8988T (cell line): ENCODE measurements at regions not wholly inside any gene's neighbourhood (a gene's known extent, or its start where the extent isn't known, plus 50 kb on each side); places are given as distances from the start of the nearest gene placed in this dataset.
"Not testable (repeated sequence)": the region's sequence is repeated elsewhere in the genome, so short reads cannot be mapped to it uniquely, and the experiment has no call there.

Experiments
- DNase-seq: peaks from one replicate; pipeline ENCODE4 v3.0.0; 2011

- not testable (repeated sequence) for DNase-seq
Measured at GRCh38 chr1:234809854-234810245, 199.9 kb upstream of the IRF2BP2 start.

GRCh38 chr1:234808943-234809853 lies 199.2 kb upstream of the IRF2BP2 start:
- DNase-seq: not testable (repeated sequence)

- DNase-seq: not testable (repeated sequence)
Measured at GRCh38 chr1:234808459-234808858, 198.5 kb upstream of the IRF2BP2 start.

- not testable (repeated sequence) for DNase-seq
Measured at GRCh38 chr1:234807705-234808104, 197.7 kb upstream of the IRF2BP2 start.

- DNase-seq: not testable (repeated sequence)
Measured at GRCh38 chr1:234802586-234802985, 192.6 kb upstream of the IRF2BP2 start.

- not testable (repeated sequence) for DNase-seq
Measured at GRCh38 chr1:234801636-234802035, 191.7 kb upstream of the IRF2BP2 start.

GRCh38 chr1:234801147-234801546 lies 191.2 kb upstream of the IRF2BP2 start:
- DNase-seq: not testable (repeated sequence)

GRCh38 chr1:234800563-234800962 lies 190.6 kb upstream of the IRF2BP2 start:
- DNase-seq: not testable (repeated sequence)

- not testable (repeated sequence) for DNase-seq
Measured at GRCh38 chr1:234799021-234799689, 189.2 kb upstream of the IRF2BP2 start.

- not testable (repeated sequence) for DNase-seq
Measured at GRCh38 chr1:234797216-234797615, 187.2 kb upstream of the IRF2BP2 start.

GRCh38 chr1:234796438-234796792 lies 186.4 kb upstream of the IRF2BP2 start:
- not testable (repeated sequence) for DNase-seq

GRCh38 chr1:234795711-234796437 lies 185.9 kb upstream of the IRF2BP2 start:
- DNase-seq: not testable (repeated sequence)

- DNase-seq: not testable (repeated sequence)
Measured at GRCh38 chr1:234795007-234795406, 185.0 kb upstream of the IRF2BP2 start.

GRCh38 chr1:234794452-234794851 lies 184.5 kb upstream of the IRF2BP2 start:
- DNase-seq: not testable (repeated sequence)

GRCh38 chr1:234793924-234794323 lies 183.9 kb upstream of the IRF2BP2 start:
- DNase-seq: not testable (repeated sequence)

- DNase-seq: not testable (repeated sequence)
Measured at GRCh38 chr1:234792221-234792864, 182.4 kb upstream of the IRF2BP2 start.

- not testable (repeated sequence) for DNase-seq
Measured at GRCh38 chr1:234791615-234792014, 181.6 kb upstream of the IRF2BP2 start.

GRCh38 chr1:234790333-234790732 lies 180.4 kb upstream of the IRF2BP2 start:
- not testable (repeated sequence) for DNase-seq

- not testable (repeated sequence) for DNase-seq
Measured at GRCh38 chr1:234787011-234787584, 177.1 kb upstream of the IRF2BP2 start.

GRCh38 chr1:234785922-234786321 lies 175.9 kb upstream of the IRF2BP2 start:
- DNase-seq: not testable (repeated sequence)

GRCh38 chr1:234785471-234785919 lies 175.5 kb upstream of the IRF2BP2 start:
- DNase-seq: not testable (repeated sequence)

- DNase-seq: not testable (repeated sequence)
Measured at GRCh38 chr1:234784108-234784507, 174.1 kb upstream of the IRF2BP2 start.
